SW 1271 (cell line): ENCODE measurements at regions not wholly inside any gene's neighbourhood (a gene's known extent, or its start where the extent isn't known, plus 50 kb on each side); places are given as distances from the start of the nearest gene placed in this dataset.
"Not testable (repeated sequence)": the region's sequence is repeated elsewhere in the genome, so short reads cannot be mapped to it uniquely, and the experiment has no call there.

Experiments used
- DNase-seq, 2 experiments: peaks; one replicate each; lab custom pipeline; 2025; lab: John Stamatoyannopoulos, UW

DNA sequence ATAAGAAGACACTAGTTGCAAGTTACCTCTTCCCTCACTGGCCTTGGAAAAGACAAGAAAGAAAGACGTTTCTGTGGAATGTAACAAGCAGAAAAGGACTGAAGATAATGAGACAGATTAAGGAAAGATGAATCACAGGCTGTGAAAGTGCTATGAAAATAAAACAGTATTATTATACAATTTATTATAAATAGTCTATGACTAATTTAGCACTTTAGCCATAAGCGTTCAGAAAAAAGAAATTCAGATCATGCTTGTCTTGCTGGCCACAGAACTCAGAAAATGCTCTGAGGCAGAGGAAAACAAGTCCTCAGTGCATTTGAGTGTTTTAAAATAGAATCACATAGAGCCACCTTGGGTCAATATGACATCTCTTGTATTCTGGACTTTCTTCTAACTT is 174.8 kb upstream of the NBPF9 start:
- not testable (repeated sequence) for DNase-seq

DNA sequence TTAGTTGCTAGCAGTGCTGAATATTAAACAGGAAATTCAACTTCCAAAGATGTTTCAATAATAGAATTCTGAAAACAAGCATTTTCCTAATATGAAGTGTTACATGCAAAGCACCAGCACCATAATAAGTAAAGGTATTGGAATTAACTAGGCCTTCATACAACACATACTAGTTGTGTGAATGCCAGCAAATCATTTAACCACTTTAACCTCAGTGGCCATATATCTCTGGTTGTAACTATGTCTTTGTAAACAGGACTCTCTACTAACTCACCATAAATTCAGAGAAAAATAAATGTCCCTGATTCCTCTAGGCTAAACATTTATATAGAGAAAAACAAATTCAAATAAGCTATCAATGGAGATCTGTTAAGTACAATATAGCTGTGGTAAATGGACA is 175.7 kb upstream of the NBPF9 start:
- DNase-seq, result not testable (repeated sequence)

- DNase-seq, result not testable (repeated sequence)
These were observed 176.2 kb upstream of the NBPF9 start for GRCh38 chr1:149279512-149279911.

DNA sequence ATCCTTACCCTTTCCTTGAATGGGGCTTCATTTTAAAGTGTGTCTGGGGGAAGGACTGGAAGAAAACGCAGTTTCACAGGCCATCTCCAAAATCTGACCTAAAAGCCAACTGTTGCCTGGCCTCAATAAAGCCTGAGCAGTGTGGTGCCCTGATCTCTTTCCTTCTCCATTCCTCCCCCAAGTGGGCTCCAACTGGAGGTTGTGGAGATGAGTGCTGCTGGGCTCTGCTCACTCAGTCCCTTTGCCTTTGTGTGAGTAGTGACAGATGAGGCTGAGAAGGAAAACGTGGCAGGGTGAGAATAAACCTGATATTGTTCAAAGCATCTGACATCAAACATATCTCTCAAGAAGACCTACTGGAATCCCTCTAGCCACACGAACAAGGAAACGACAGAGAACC is 181.4 kb upstream of the NBPF9 start:
- DNase-seq, result not testable (repeated sequence)

- not testable (repeated sequence) for DNase-seq
These were observed 181.9 kb upstream of the NBPF9 start for GRCh38 chr1:149285205-149285604.

DNA sequence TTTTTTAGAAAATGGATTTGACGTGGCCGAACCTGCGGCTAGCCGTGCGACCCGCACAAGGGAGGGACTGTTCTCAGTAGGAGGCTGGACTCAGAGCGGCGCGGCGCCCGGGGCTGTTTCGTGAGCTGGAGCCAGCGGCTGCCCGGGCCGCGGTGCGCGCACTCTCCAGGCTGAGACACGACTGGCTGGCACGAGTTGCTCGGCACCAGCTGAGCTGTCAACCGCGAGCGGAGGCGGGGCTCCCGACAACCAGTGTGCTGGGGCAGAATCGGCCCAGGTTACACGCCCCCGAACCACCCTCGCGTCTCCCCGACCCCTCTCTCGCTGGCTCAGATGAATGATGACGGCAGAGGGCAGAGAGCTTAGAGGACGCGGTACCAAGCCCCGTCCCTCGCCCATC is 182.3 kb upstream of the NBPF9 start:
- not testable (repeated sequence) for DNase-seq

- not testable (repeated sequence) for DNase-seq
These were observed 185.2 kb upstream of the NBPF9 start for GRCh38 chr1:149288580-149288979.

- DNase-seq, result not testable (repeated sequence)
These were observed 174.2 kb upstream of the NBPF19 start for GRCh38 chr1:149300478-149301218.

GRCh38 chr1:149301282-149301681 is 173.6 kb upstream of the NBPF19 start:
- DNase-seq, result not testable (repeated sequence)

DNA sequence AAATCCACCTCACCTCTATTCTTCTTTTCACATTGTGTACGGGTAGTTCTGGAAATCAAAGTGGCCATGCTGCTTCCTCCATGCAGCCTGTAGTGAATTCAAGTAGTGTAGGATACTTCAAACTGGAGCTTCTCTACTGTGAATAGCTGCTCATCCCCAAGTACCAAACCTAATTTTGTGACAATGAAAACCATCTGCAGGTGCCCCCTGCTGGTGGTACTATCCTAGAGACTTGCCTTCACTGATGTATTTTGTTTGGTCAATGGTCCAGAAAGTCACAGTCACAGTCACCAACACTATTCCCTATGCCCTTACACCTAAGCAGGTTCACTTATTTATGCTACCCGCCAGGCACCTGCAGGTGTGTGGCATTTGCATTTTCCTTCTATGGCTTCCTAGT is 170.0 kb upstream of the NBPF19 start:
- not testable (repeated sequence) for DNase-seq

DNA sequence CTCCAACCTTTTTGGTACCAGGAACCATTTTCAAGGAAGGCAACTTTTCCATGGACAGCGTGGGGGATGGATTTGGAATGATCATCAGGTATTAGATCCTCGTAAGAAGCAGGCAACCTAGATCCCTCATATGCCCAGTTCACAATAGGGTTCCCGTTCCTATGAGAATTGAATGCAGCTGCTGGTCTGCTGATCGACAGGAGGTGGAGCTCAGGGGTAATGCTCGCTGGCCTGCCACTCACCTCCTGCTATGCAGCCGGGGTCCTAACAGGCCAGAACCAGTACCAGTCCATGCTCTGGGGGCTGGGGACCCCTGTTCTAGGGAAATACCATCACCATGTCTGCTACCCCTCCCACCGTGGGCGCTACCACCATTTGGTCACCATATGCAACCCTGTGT is 167.2 kb upstream of the NBPF19 start:
- not testable (repeated sequence) for DNase-seq

GRCh38 chr1:149314921-149315320 is 159.9 kb upstream of the NBPF19 start:
- not testable (repeated sequence) for DNase-seq

DNA sequence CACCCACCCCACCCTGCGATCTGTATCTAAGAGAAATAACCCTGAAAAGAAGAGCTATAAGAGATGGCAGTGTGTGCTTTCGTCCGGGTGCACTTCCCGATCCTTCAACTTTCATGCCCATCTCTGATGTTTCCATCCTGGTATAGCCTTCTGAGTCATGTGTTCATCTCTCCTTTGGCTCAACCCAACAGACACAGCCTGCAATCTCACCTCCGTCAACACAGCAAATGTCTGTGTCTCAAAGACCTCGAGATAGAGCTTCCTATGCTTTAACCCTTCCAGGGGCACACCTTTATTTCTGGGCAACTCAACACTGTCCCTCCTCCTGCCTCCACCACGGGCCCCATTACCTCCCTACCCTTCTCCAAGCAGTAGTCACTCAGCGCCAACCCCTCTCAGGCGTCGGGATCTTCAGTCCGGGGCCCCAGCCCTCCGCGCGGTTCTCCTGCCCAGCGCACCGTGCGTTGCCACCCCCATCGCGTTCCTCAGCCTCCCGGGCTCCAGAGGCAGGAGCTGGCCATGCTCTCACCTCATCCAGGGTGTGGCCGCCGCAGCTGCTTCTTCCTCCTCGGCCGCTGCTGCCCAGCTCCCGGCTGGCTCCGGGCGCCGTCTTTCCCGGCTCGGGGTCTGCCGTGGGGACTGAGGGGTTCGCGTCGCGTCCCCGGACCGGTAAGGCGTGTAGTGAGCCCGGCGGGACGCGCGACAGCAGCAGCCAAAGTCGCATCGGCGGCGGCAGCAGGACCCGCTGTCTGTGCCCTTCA is 153.7 kb upstream of the NBPF19 start:
- DNase-seq, result not testable (repeated sequence)

- DNase-seq, result not testable (repeated sequence)
These were observed 153.2 kb upstream of the NBPF19 start for GRCh38 chr1:149321732-149322016.

DNA sequence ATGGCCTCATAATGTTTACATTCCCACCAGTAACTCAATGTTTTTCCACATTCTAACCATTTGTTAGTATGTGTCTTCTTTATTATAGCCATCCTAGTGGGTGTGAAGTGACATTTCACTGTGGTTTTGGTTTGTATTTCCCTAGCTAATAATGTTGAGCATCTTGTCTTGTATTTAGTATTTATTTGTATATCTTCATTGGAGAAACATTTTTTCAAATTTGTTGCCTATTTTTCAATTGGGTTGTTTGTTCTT is 144.8 kb upstream of the NBPF19 start:
- DNase-seq, result not testable (repeated sequence)

- DNase-seq, result not testable (repeated sequence)
These were observed 138.8 kb upstream of the NBPF19 start for GRCh38 chr1:149336082-149336481.

DNA sequence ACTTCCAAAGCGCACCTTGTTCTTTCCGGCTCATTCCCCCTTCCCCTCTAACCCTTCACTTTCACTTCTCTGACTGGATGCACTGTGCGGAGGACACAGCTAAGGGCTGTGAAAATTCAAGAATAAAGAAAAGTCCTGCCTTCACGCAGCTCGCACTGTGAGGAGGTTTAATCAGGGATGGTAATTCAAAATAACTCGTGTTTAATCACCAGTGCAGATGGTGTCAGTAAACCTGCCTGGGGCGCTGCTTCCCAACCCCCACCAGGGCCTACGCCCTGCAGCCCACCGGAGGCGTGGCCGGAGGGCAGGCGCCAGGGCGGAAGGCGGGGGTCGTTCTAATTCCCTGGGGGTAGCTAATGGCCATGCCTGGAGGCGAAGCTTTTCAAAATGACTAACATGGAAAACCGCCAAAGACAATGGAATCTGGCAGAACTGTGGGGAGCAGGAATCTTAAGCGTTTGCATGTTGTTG is 136.6 kb upstream of the NBPF19 start:
- DNase-seq, result not testable (repeated sequence)

DNA sequence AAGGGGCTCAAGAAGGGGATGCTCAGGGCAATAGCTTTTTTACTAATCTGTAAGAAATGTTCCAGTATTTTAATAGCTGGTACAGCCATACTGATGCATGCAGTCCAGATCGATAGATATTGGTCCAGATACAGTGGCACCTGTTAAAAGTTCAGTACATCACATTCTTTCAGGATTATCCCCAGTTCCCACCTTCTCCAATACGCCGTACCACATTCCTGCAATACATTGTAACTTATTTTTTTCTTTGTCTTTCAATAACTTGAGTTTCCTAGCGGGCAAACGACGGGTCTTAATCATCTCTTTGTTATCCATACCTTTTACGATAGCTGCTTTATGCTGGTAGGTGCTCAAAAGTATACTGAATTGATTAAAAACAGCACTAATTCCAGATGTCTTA is 136.1 kb upstream of the NBPF19 start:
- not testable (repeated sequence) for DNase-seq

- DNase-seq, result not testable (repeated sequence)
These were observed 125.4 kb upstream of the NBPF19 start for GRCh38 chr1:149349448-149349847.

- not testable (repeated sequence) for DNase-seq
These were observed 122.6 kb upstream of the NBPF19 start for GRCh38 chr1:149352205-149352604.

- DNase-seq, result not testable (repeated sequence)
These were observed 120.3 kb upstream of the NBPF19 start for GRCh38 chr1:149354579-149354978.

- DNase-seq, result not testable (repeated sequence)
These were observed 119.1 kb upstream of the NBPF19 start for GRCh38 chr1:149355748-149356147.

DNA sequence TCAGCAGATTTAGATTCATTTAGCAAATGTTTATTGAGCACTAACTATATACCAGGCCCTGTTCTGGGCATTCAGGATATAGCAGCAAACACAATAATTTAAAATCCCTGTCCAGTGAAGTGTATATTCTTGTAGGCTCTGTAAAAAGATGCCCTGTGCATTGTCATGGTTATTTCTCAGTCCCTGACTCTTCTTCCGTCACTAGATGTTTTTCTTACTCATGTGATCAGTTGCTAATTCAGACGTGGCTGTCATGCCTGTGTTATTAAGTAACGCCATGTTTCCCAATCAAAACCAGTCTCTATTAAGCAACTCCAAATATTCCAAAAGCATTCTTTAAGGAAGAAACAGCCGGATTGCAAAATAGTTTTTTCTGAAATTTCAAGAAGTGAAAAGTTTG is 118.7 kb upstream of the NBPF19 start:
- DNase-seq, result not testable (repeated sequence)
